HG02623 (cell line): ENCODE measurements at regions not wholly inside any gene's neighbourhood (a gene's known extent, or its start where the extent isn't known, plus 50 kb on each side); places are given as distances from the start of the nearest gene placed in this dataset.

Experiments used
- ATAC-seq: cut with Tn5 transposase; IDR thresholded peaks from one replicate; pipeline ENCODE4 v1.9.1; 2021; ENCODE audit warnings: moderate library complexity; ENCODE audit not compliant: unreplicated experiment

DNA sequence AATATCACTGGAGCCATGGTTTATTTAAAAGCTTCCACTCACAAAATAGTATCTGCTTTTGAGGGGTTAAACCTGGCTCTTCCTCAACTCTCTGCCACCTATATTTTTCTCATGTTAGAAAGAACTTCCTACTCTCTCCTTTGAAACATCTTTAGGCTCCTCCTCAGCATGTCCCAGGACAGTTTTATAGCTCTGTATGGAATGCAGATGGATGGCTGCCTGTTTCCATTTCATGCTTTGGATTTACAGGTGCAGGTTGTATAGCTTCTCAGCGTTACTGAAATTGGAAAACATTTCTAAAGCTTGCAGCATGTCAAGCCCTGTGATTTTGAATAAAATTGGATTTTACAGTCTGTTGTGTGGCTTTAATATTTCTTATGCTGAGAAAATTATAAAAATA is 314.0 kb downstream of the NDFIP2 start:
- no peak for ATAC-seq

DNA sequence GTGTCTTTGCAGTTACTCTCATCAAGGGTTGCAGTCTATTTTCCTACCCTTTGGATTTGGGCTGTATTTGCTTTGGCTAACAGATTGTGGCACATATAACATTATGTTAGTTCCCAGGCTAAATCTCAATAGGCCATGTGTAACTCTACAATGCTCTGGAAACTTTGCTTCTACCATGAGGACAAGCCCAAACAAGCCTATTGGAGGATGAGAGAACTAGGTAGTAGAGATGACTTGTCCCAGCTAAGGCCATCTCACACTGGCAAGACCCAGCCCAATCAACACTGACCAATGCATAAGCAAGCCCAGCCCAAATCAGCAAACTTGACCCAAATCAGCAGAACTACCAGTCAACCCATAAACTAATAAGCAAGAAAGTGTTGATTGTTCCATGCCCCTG is 311.8 kb downstream of the NDFIP2 start:
- ATAC-seq, result no peak

- ATAC-seq, result no peak
These were observed 310.6 kb downstream of the NDFIP2 start for GRCh38 chr13:79791471-79792042.

GRCh38 chr13:79786176-79786575 is 305.2 kb downstream of the NDFIP2 start:
- no peak for ATAC-seq

- no peak for ATAC-seq
These were observed 301.7 kb downstream of the NDFIP2 start for GRCh38 chr13:79782541-79783205.

- ATAC-seq, result no peak
These were observed 301.0 kb downstream of the NDFIP2 start for GRCh38 chr13:79781829-79782540.

GRCh38 chr13:79780240-79780639 is 299.3 kb downstream of the NDFIP2 start:
- no peak for ATAC-seq

DNA sequence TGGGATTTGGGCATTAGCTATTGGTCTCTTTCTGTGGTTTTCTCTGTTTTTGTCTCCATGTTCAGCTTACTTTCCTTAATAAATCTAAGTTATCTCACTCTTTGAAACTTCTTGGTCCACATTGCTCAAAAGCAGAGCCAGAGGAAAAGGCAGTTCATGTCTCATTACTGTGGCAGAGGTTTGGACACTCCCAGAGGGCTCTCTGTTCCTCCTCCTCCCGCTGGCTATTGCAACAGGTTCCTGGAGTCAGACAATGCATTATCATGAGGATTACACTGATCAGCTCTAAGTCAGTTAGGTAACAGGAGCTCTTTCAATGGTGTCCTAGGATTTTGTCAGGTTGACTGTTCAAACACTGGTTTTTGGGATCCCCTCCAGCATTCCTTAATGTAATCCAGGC is 298.8 kb downstream of the NDFIP2 start:
- ATAC-seq, result no peak

DNA sequence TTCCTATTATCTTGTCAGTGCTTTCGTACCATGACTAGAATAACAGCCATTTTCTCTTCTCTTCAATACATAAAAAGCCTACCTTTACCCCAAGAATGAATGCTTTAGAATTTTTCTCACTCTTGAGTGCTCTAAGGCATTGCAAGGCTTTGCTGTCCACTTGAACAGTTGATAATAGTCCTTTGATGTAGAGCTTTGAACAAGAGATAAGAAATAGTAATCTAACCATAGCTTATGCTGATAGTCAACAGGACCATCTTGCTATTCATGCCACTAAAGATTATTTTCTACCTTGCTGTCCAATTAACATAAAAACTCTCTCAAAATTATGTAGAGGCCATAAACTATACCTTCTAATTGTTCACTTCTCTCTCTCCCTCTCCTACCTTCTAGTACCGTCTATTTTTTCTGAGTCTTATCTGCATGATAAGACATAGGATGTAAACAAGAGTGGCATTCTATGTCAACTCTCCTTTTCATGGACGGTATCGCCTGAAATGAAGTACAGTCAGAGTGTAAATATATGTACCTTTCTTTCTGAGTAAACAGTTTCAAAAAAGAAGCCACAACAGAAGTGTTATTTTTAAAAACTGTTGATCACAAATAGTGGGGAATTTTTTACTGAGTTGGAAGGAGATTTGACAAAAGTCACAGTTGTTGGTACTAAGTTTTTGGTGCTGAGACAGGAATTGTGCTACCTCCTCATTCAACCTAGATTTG is 297.9 kb downstream of the NDFIP2 start:
- ATAC-seq, result no peak

- ATAC-seq, result no peak
These were observed 296.5 kb downstream of the NDFIP2 start for GRCh38 chr13:79777504-79777903.

GRCh38 chr13:79776531-79777295 is 295.8 kb downstream of the NDFIP2 start:
- no peak for ATAC-seq

- ATAC-seq, result no peak
These were observed 294.9 kb downstream of the NDFIP2 start for GRCh38 chr13:79775830-79776229.

- no peak for ATAC-seq
These were observed 291.9 kb downstream of the NDFIP2 start for GRCh38 chr13:79772811-79773210.

DNA sequence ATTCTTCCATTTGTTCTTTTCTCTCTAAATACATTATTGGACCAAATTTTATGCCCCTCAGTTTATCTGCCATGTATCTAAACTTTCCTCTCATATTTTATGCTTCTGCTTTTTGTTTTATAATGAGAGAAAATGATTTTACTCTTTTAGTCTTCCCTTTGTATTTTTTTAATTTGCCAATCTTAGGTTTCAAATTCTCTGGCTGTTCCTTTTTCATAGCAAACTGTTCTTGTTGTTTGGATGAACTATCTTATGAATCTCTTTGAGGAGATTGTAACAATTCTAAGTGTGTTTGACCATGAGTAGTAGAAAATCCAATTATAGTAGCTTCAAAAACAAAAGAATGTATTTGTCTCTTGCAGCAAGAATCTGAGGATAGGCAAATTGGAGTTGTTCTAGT is 290.5 kb downstream of the NDFIP2 start:
- no peak for ATAC-seq

DNA sequence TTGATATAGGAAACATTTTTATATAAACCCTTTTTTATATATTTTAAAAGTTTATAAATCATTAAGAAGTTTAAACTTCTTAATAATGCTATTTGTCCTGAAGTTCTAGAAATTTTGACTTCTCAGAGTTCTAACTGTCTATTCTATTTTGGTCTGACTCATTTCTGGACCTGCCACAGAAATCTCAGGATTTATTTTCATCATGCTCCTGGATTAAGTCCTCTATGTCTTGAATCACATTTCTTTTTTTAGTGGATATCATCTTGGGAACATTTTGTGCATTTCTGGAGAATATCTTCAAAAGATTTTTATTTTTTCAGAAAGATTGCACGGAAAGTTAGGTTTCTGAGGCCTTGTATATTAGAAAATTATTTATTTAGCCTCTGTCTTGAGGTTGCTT is 289.1 kb downstream of the NDFIP2 start:
- no peak for ATAC-seq

GRCh38 chr13:79767126-79767525 is 286.2 kb downstream of the NDFIP2 start:
- no peak for ATAC-seq

DNA sequence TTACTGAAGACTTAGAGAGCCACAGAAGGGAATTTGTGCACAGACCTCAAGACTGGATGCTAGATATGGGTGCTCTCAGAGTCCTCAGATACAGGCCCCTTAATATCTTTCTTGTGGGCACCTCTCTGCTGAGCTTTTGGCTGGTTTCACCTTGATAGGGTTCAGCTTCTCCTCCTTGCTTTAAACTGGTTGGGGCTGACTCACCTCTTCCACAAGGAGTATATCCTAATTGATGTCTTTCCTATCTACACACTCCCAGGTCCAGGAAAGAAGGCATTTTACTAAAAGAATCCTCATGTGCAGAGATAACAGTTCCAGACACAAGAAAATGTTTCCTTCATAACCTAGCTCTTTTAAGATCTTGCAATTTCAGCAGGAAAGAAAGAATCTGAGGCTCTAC is 284.4 kb downstream of the NDFIP2 start:
- ATAC-seq, result no peak

DNA sequence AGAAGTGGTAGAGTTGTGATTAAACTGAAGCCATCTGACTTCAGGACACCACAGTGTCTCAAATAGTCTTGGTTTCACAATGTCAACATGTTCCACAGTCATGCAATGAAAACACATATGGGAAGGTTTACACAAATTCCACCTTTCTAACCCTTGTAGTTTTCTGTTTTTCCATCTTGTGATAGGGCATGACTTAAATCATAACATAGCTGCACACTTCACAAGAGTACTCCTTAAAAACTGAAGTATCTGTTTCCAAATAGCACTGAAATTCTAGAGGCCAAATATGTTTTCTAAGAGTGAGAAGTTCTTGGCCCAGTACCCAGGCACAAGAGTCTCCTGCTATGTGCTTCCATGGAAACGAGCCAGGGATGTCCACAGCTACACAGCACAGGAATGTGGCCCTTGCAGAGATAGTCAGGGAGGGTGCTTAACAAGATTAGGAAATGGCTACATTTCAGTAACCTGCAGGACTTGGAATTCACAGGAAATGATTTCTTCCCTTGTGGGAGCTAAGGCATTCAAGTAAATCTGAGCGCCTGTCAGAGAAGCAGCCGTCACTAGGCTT is 269.1 kb downstream of the NDFIP2 start:
- ATAC-seq, result no peak

DNA sequence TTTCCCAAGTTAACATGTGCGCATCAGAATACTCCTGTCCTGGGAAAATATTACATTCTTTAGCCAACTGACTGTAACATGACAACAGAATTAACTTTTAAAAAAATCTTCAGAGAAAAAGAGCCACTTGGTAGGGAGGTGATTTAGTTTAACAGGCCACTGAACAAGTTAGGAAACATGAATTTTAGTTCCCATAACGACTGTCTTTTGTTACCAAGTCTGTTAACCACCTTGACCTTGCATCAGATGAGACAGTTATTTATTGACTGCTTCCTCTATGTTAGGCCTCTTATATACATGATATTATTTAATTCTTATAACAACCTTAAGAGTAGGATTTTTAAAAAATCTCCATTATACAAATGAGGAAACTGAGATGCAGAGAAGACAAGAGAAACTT is 268.6 kb downstream of the NDFIP2 start:
- ATAC-seq, result no peak

GRCh38 chr13:79745081-79745480 is 264.1 kb downstream of the NDFIP2 start:
- no peak for ATAC-seq

GRCh38 chr13:79742923-79743322 is 262.0 kb downstream of the NDFIP2 start:
- ATAC-seq, result no peak
